ENCODE measurements at regions not wholly inside any gene's neighbourhood (a gene's known extent, or its start where the extent isn't known, plus 50 kb on each side); places are given as distances from the start of the nearest gene placed in this dataset.

GRCh38 chr6:14516956-14517355, 399.4 kb downstream of the CD83 start:
- TF ChIP-seq POLR2AphosphoS5 (IDR thresholded peaks at IDR 0.05; ENCODE audit: low read depth, low read length) (no peak), SIN3A (IDR thresholded peaks at IDR 0.05; ENCODE audit: borderline replicate concordance, insufficient read depth, low read length) (no peak), REST (IDR thresholded peaks at IDR 0.05; ENCODE audit: insufficient read depth in 1 of 2, low read depth in 2 of 2, low read length in 2 of 2) (no peak), TAF1 (IDR thresholded peaks at IDR 0.05; ENCODE audit: borderline replicate concordance, insufficient read depth, low read length) (no peak), FOXP2 (optimal IDR thresholded peaks at IDR 0.05; ENCODE audit: borderline replicate concordance, extremely low read depth, extremely low read length, insufficient read depth) (no peak)
